CD8-positive, alpha-beta memory T cell (primary cell): ENCODE measurements at regions not wholly inside any gene's neighbourhood (a gene's known extent, or its start where the extent isn't known, plus 50 kb on each side); places are given as distances from the start of the nearest gene placed in this dataset.
"Not testable (repeated sequence)": the region's sequence is repeated elsewhere in the genome, so short reads cannot be mapped to it uniquely, and the experiment has no call there.

Experiments used
- CTCF ChIA-PET: fragments of 350-600 bp; sonication (Branson Sonifier 250); formaldehyde crosslinking; loops from one replicate; lab custom pipeline; 2021; ENCODE audit warnings: antibody characterized with exemption; lab: Charles Lee
- POLR2A ChIA-PET: fragments of 350-600 bp; sonication (Branson Sonifier 250); formaldehyde crosslinking; loops from one replicate; lab custom pipeline; 2021; ENCODE audit warnings: antibody characterized with exemption; lab: Charles Lee
- DNase-seq, 5 donors: peaks; one replicate each; pipeline versions ENCODE4 v3.0.0 to v3.0.0-alpha.2; 2020 to 2022; ENCODE audit warnings: mixed read lengths in 1 of 5
- H3K27ac ChIP-seq: one replicate; pipeline ENCODE4 v1.7.0; 2013; ENCODE audit warnings: low read depth, mild to moderate bottlenecking, low read length, moderate library complexity
- H3K27me3 ChIP-seq: 2 replicates; pipeline ENCODE4 v1.7.0; 2013; ENCODE audit warnings: low read length, mild to moderate bottlenecking; ENCODE audit not compliant: insufficient read depth, poor library complexity, severe bottlenecking
- H3K36me3 ChIP-seq: 2 replicates; pipeline ENCODE4 v1.7.0; 2013; ENCODE audit warnings: mild to moderate bottlenecking, low read length, moderate library complexity; ENCODE audit not compliant: insufficient read depth
- H3K4me1 ChIP-seq: 2 replicates; pipeline ENCODE4 v1.7.0; 2013; ENCODE audit warnings: mild to moderate bottlenecking, low read length, moderate library complexity; ENCODE audit not compliant: insufficient read depth
- H3K4me3 ChIP-seq: 2 replicates; pipeline ENCODE4 v1.7.0; 2013; ENCODE audit warnings: mild to moderate bottlenecking, low read length
- H3K9me3 ChIP-seq: 2 replicates; pipeline ENCODE4 v1.7.0; 2013; ENCODE audit warnings: mild to moderate bottlenecking, low read length
- H3K27ac Mint-ChIP-seq, 8 donors: one replicate each; pipeline ENCODE4 v1.8.0; 2020 to 2021; ENCODE audit warnings: mixed read lengths in 8 of 8, mild to moderate bottlenecking in 6 of 8, inconsistent platforms in 3 of 8, moderate library complexity in 3 of 8
- H3K27me3 Mint-ChIP-seq, 2 donors: one replicate each; pipeline ENCODE4 v1.8.0; 2020 to 2021; ENCODE audit warnings: mixed read lengths in 2 of 2, mild to moderate bottlenecking in 1 of 2, moderate library complexity in 1 of 2
- H3K36me3 Mint-ChIP-seq, 3 donors: one replicate each; pipeline ENCODE4 v1.8.0; 2020 to 2021; ENCODE audit warnings: mixed read lengths in 3 of 3, inconsistent platforms in 1 of 3, mild to moderate bottlenecking in 1 of 3
- H3K4me1 Mint-ChIP-seq, 3 donors: one replicate each; pipeline ENCODE4 v1.8.0; 2020 to 2021; ENCODE audit warnings: mixed read lengths in 3 of 3, inconsistent platforms in 1 of 3, mild to moderate bottlenecking in 1 of 3
- H3K4me3 Mint-ChIP-seq, 7 donors: one replicate each; pipeline ENCODE4 v1.8.0; 2020 to 2021; ENCODE audit warnings: mixed read lengths in 7 of 7, mild to moderate bottlenecking in 6 of 7, moderate library complexity in 4 of 7, inconsistent platforms in 2 of 7
- H3K9me3 Mint-ChIP-seq, 5 donors: one replicate each; pipeline ENCODE4 v1.8.0; 2020 to 2022; ENCODE audit warnings: mixed read lengths in 5 of 5, mild to moderate bottlenecking in 3 of 5, moderate library complexity in 2 of 5, inconsistent platforms in 1 of 5

DNA sequence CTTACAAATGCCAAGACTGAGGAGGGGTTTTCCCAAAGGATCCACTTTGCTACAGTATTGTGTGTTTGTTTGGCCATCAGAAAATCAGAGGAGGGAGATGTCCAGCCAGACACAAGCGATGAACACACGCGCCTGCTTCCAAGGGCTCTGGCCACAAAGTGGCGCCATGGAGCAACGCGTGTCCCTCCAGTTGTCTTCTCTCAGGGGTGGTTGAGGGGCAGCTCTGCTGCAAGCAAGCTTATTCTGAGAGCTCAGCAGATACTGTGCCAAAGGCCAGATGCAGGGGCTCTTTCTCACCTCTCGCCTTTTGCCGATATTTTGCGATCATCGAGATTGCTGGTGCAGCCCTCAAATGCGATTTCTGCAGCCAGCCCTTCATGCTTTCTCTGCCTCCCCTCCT lies 88.9 kb upstream of the OSBPL11 start:
- Mint-ChIP-seq H3K27ac (no peak overlapping the region), H3K9me3 (no peaks in the 10 kb centered on the region), H3K4me1 (no peaks in the 10 kb centered on the region), H3K36me3 (no peaks in the 10 kb centered on the region), H3K4me3 (no peak overlapping the region), H3K27me3 (peaks cover 0 to 12% of the 10 kb centered on the region in 2 donors)
- no peaks in the 10 kb centered on the region for H3K27me3 ChIP-seq
- H3K4me1 ChIP-seq = no peaks in the 10 kb centered on the region
- H3K36me3 ChIP-seq = no peaks in the 10 kb centered on the region
- DNase-seq = no peak
- H3K4me3 ChIP-seq = no peak overlapping the region
- ChIA-PET CTCF (no interaction called here), POLR2A (no interaction called here)
- no peaks in the 10 kb centered on the region for H3K9me3 ChIP-seq
- no peak overlapping the region for H3K27ac ChIP-seq

DNA sequence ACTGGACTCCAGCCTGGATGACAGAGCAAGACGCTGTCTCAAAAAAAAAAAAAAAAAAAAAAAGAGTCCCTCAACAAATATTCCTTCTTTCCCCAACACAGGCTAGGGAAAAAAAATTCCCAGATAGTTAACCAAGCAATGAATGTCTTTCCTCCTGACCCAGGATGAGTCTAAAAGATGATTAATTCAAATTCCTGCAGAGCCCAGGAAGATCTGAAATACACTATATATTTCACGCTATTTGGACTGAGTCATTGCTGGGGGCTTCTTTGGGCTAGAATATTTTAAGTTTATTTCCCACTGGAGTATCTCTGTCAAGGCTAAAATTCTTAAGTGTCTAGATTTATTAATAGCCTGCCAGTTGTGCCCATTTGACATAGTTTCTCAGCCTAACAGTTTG lies 90.4 kb upstream of the OSBPL11 start:
- CTCF ChIA-PET, H3K4me3 ChIP-seq, H3K9me3 Mint-ChIP-seq, DNase-seq, H3K9me3 ChIP-seq, H3K36me3 ChIP-seq, H3K4me1 ChIP-seq, H3K36me3 Mint-ChIP-seq, H3K27ac ChIP-seq, H3K4me3 Mint-ChIP-seq, H3K27ac Mint-ChIP-seq, H3K4me1 Mint-ChIP-seq, H3K27me3 ChIP-seq, POLR2A ChIA-PET: not testable (repeated sequence)
- peaks cover 0 to 12% of the 10 kb centered on the region in 2 donors for H3K27me3 Mint-ChIP-seq

DNA sequence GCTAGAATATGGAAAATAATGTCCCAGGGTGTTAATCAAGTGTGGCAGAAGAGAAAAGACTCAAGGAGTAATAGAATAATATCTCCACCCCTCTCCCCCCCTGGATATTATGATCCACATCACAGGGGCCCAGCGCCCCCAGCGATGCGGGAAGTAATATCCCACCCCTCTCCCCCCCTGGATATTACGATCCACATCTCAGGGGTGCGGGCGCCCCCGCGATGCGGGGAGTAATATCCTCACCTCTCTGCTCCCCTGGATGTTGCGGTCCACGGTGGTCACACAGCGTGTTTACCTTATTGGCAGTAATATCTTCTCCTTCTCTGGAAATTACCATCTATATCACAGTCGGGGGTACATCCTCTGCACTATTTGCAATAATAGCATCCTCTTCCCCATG lies 97.1 kb upstream of the OSBPL11 start:
- Mint-ChIP-seq H3K9me3 (no peaks in the 10 kb centered on the region), H3K4me1 (no peaks in the 10 kb centered on the region), H3K27ac (no peak overlapping the region), H3K36me3 (no peaks in the 10 kb centered on the region), H3K27me3 (peaks cover 0 to 6% of the 10 kb centered on the region in 2 donors), H3K4me3 (no peak overlapping the region)
- Histone ChIP-seq H3K9me3 (no peaks in the 10 kb centered on the region), H3K27me3 (no peaks in the 10 kb centered on the region), H3K27ac (no peak overlapping the region), H3K4me1 (no peaks in the 10 kb centered on the region), H3K4me3 (no peak overlapping the region), H3K36me3 (no peaks in the 10 kb centered on the region)
- POLR2A ChIA-PET = no interaction called here
- DNase-seq = no peak
- CTCF ChIA-PET = no interaction called here

DNA sequence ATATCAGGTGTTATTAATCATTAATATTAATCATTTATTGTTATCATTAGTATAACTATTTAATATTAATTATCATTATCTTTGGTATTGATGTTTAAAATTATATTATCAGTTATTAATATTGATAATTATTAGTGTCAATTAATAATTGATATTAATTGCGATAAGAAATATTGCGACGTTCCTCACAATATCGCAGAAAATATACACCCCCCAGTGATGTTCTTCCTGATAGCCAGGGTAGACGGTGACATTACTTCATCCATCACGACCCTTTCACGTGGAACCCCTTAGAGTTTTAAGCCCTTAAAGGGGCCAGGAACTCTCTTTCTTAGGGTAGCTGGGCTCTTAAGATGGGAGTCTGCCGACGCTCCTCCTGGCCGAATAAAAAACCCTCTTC lies 98.6 kb upstream of the OSBPL11 start:
- CTCF ChIA-PET = no interaction called here
- H3K4me1 ChIP-seq = no peaks in the 10 kb centered on the region
- H3K9me3 ChIP-seq = no peaks in the 10 kb centered on the region
- H3K36me3 ChIP-seq = no peaks in the 10 kb centered on the region
- POLR2A ChIA-PET = no interaction called here
- H3K4me3 ChIP-seq = no peak overlapping the region
- Mint-ChIP-seq H3K27me3 (peaks cover 0 to 6% of the 10 kb centered on the region in 2 donors), H3K4me3 (no peak overlapping the region), H3K4me1 (peaks cover 0 to 4% (median 0%) of the 10 kb centered on the region in 3 donors), H3K36me3 (no peaks in the 10 kb centered on the region), H3K9me3 (no peaks in the 10 kb centered on the region), H3K27ac (no peak overlapping the region)
- no peak for DNase-seq
- H3K27me3 ChIP-seq = no peaks in the 10 kb centered on the region
- no peak overlapping the region for H3K27ac ChIP-seq

DNA sequence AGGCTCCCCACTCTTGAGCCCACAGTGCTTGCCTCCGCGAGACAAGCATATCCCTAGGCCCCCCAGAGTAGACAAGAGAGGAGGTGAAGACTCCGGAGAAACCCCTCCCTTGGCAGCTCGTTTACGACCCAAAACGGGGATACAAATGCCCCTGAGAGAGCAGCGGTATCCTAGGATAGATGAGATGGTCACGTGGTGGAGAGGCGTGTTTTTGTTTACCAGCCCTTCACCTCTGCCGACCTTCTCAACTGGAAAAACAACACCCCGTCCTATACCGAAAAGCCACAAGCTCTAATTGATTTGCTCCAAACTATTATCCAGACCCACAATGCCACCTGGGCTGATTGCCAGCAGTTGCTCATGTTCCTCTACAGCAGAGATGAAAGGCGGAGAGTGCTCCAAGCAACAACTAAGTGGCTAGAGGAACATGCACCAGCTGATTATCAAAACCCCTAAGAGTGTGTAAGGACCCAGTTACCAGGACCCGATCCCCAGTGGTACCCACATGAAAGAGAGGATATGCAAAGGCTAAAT lies 99.5 kb upstream of the OSBPL11 start:
- CTCF ChIA-PET = no interaction called here
- no peaks in the 10 kb centered on the region for H3K9me3 Mint-ChIP-seq

DNA sequence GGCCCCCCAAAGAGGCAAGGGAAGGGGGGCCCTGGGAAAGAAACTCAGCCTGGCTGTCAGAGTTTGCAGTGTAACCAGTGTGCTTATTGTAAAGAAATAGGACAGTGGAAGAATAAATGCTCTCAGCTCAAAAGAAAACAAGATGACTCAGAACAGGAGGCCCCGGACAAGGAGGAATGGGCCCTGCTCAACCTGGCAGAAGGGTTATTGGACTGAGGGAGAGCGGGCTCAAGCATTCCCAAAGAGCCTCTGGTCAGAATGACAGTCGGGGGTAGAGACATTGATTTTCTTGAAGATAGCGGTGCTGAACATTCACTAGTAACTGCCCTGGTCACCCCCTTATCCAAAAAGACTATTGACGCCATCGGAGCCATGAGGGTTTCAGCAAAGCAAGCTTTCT lies 100.4 kb upstream of the OSBPL11 start:
- no peak overlapping the region for H3K27ac ChIP-seq
- H3K36me3 ChIP-seq = no peaks in the 10 kb centered on the region
- peaks cover 2 to 6% of the 10 kb centered on the region in 2 donors for H3K27me3 Mint-ChIP-seq
- no peaks in the 10 kb centered on the region for H3K4me1 ChIP-seq
- ChIA-PET POLR2A (no interaction called here), CTCF (no interaction called here)
- H3K27ac Mint-ChIP-seq = no peak overlapping the region
- H3K9me3 ChIP-seq = no peaks in the 10 kb centered on the region
- H3K4me3 ChIP-seq = no peak overlapping the region
- no peaks in the 10 kb centered on the region for H3K36me3 Mint-ChIP-seq
- no peak for DNase-seq
- peaks cover 0 to 4% (median 0%) of the 10 kb centered on the region in 3 donors for H3K4me1 Mint-ChIP-seq
- no peak overlapping the region for H3K4me3 Mint-ChIP-seq
- H3K27me3 ChIP-seq = no peaks in the 10 kb centered on the region
- no peaks in the 10 kb centered on the region for H3K9me3 Mint-ChIP-seq

More for the DNA sequence above, 99.5 kb upstream of the OSBPL11 start:
- POLR2A ChIA-PET = no interaction called here
- Mint-ChIP-seq H3K4me3 (no peak overlapping the region), H3K27ac (no peak overlapping the region), H3K4me1 (peaks cover 0 to 4% (median 0%) of the 10 kb centered on the region in 3 donors), H3K36me3 (no peaks in the 10 kb centered on the region), H3K27me3 (peaks cover 2 to 6% of the 10 kb centered on the region in 2 donors)
- H3K4me1 ChIP-seq = no peaks in the 10 kb centered on the region
- no peak for DNase-seq
- no peaks in the 10 kb centered on the region for H3K36me3 ChIP-seq
- no peak overlapping the region for H3K27ac ChIP-seq
- no peaks in the 10 kb centered on the region for H3K27me3 ChIP-seq
- no peak overlapping the region for H3K4me3 ChIP-seq
- H3K9me3 ChIP-seq = no peaks in the 10 kb centered on the region

DNA sequence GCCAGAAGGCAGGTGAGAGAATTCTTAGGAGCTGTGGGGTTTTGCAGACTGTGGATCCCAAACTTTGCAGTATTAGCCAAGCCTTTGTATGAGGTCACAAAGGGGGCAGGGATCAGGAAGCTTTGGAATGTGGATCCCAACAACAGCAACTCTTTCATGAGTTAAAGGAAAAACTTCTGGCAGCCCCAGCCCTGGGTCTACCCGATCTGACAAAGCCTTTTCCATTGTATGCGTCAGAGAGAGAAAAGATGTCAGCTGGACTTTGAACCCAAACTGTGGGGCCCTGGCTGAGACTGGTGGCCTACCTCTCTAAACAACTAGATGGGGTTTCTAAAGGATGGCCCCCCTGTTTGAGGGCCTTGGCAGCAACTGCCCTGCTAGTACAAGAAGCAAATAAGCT lies 101.8 kb upstream of the OSBPL11 start:
- H3K9me3 Mint-ChIP-seq, POLR2A ChIA-PET, H3K4me1 ChIP-seq, H3K9me3 ChIP-seq, H3K27me3 Mint-ChIP-seq, H3K27me3 ChIP-seq, H3K4me3 ChIP-seq, H3K36me3 Mint-ChIP-seq, DNase-seq, H3K4me1 Mint-ChIP-seq, H3K4me3 Mint-ChIP-seq, H3K36me3 ChIP-seq, H3K27ac Mint-ChIP-seq, H3K27ac ChIP-seq, CTCF ChIA-PET: not testable (repeated sequence)

DNA sequence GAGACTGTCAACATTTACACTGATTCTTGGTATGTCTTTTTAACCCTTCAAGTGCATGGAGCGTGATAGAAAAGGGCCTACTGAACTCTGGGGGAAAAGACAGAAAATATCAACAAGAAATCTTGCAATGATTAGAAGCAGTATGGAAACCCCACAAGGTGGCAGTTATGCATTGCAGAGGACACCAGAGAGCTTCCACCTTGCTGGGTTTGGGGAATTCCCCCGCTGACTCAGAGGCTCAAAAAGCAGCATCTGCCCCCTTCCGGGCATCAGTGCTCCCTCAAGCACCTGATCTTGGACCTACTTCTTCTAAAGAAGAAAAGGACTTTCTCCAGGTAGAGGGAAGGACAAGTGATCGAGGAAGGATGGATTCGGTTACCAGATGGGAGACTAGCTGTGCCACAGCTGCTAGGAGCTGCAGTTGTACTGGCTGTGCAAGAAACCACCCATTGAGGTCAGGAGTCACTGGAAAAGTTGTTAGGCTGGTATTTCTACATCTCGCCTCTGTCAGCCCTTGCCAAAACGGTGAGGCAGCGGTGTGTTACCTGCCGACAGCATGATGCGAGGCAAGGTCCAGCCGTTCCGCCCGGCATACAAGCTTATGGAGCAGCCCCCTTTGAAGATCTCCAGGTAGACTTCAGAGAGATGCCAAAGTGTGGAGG lies 102.8 kb upstream of the OSBPL11 start:
- H3K27ac ChIP-seq, CTCF ChIA-PET, H3K4me1 Mint-ChIP-seq, H3K36me3 ChIP-seq, H3K4me3 Mint-ChIP-seq, H3K27me3 ChIP-seq, H3K27me3 Mint-ChIP-seq, POLR2A ChIA-PET, H3K4me1 ChIP-seq, H3K9me3 ChIP-seq, H3K36me3 Mint-ChIP-seq, H3K4me3 ChIP-seq, H3K9me3 Mint-ChIP-seq: not testable (repeated sequence)
- peak in 2 of 5 donors; percentile 10 to 62 for DNase-seq
- H3K27ac Mint-ChIP-seq = peak overlapping the region in 1 of 8 donors; percentile 93
